ENCODE measurements at regions not wholly inside any gene's neighbourhood (a gene's known extent, or its start where the extent isn't known, plus 50 kb on each side); places are given as distances from the start of the nearest gene placed in this dataset.

DNA sequence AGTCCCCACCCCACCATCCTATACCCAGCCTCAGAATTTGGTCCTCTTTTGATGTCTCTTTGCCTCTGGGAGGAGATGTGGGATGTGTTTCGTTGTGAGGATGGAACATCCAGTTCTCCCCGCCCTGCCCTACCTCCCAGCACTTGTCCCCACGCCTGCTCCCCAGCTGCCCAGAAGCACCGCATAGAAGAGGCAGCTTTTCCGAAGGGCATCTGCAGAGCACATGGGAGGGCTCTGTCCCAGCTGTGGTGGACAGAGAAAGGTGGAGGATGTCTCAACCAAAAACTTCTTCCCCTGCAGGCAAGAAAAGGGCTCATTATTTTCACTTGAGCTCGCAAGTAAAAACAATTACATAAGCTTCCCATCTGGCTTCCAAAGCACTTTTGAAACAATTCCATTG is 302.6 kb downstream of the PCNX1 start:
- no peak for DNase-seq

DNA sequence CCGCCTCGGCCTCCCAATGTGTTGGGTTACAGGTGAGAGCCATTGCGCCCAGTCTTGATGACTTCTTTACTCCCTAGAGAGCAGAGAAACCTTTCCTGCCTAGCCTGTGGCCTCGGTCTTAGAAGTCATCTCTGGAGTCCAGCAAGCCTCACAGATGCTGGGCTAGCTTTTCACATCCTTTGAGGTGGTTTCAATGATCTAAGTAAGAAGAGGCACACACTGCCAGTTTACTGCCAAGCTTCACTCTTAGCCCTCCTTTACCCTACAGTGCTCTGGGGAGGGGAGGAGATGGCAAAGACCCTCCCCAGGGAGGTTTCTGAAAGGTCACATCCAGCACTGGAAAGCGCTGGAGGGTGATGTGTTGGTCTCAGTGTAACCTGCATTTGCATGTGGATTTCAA is 304.8 kb downstream of the PCNX1 start:
- DNase-seq = no peak
- TF ChIP-seq POLR2A (IDR thresholded peaks at IDR 0.05; ENCODE audit: low read length) (no peak), GATA1 (IDR thresholded peaks at IDR 0.05; ENCODE audit: low read depth, low read length) (no peak)

More for the DNA sequence above, 302.6 kb downstream of the PCNX1 start:
- TF ChIP-seq POLR2A (IDR thresholded peaks at IDR 0.05; ENCODE audit: low read length) (no peak), GATA1 (IDR thresholded peaks at IDR 0.05; ENCODE audit: low read depth, low read length) (no peak)

DNA sequence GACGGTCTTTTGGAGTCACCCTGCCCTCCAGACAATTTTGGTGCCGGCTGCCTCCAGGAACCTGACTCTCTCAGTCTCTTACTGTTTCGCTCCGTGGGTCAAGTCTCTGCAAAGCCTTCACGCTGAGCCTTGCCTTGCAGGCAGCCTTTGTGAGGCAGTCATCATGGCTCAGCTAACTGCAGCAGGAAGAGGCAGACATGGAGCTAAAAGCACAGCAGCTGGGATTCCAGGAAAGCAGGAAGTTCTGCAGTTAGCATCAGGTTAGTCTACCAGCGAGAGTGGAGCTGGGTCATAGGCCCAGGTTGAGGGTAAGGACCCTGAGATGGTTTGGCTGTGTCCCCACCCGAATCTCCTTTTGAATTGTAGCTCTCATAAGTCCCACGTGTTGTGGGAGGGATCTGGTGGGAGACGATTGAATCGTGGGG is 305.4 kb downstream of the PCNX1 start:
- no peak for TF ChIP-seq POLR2A (IDR thresholded peaks at IDR 0.05; ENCODE audit: low read length)
- no peak for TF ChIP-seq GATA1 (IDR thresholded peaks at IDR 0.05; ENCODE audit: low read depth, low read length)

DNA sequence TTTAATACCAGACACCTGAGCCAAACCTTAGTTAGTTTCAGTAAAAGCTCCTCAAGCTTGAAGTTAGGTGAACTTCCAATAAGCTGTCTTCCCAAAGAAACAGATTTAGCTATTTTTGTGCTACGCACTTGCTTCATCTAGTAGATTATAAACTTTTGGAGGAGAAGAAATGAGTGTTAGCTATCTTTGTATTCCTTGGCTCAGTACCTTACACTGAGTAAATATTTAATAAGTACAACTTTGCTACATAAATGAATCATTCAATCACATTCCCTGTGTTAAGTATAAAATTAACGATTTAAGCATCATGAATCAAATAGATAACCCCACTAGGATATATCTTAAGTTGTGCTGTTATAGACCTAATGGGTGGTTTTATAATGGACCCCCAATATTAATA is 307.0 kb downstream of the PCNX1 start:
- no peak for TF ChIP-seq POLR2A (IDR thresholded peaks at IDR 0.05; ENCODE audit: low read length)
- TF ChIP-seq GATA1 (IDR thresholded peaks at IDR 0.05; ENCODE audit: low read depth, low read length) = no peak
- no peak for DNase-seq

More for the DNA sequence above, 305.4 kb downstream of the PCNX1 start:
- DNase-seq = no peak

DNA sequence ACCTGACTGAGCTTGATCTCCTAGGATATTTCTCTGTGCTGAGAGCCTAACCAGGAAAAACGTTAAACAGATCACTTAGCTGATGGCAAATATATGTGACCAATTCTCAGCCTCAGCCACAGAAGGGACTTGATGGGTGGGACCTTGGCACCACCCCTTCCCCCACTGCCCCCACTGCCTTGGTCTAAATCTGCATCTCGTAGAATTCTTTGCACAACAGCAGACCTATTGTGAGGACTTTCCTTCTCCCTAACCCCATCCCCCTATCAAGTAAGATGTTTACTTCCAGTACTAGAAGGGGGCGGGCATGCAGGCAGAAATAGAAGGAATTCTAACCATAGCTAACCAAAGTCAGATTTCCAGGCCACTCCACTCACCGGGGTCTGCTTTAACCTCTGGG is 313.2 kb downstream of the PCNX1 start:
- TF ChIP-seq GATA1 (IDR thresholded peaks at IDR 0.05; ENCODE audit: low read depth, low read length) = no peak
- no peak for TF ChIP-seq POLR2A (IDR thresholded peaks at IDR 0.05; ENCODE audit: low read length)
- DNase-seq = no peak

DNA sequence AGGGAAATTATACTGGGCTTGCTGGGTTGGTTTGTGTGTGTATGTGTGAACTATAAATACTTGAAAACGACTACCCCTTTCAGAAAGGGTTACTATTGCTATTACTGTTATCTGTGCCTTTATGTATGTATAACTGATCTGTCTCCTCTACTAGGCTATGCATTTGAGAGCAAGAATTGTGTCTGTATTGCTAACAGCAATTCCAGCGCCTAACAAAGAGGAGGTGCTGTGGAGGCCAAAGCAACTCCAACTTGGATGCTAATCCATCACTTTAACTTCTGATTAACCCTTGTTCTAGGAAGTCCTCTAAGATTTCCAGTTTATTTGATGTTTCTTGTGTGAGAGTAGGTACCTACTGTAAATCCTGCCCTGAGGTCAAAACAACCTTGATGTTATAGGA is 313.9 kb downstream of the PCNX1 start:
- DNase-seq = no peak
- TF ChIP-seq POLR2A (IDR thresholded peaks at IDR 0.05; ENCODE audit: low read length) (no peak), GATA1 (IDR thresholded peaks at IDR 0.05; ENCODE audit: low read depth, low read length) (no peak)

DNA sequence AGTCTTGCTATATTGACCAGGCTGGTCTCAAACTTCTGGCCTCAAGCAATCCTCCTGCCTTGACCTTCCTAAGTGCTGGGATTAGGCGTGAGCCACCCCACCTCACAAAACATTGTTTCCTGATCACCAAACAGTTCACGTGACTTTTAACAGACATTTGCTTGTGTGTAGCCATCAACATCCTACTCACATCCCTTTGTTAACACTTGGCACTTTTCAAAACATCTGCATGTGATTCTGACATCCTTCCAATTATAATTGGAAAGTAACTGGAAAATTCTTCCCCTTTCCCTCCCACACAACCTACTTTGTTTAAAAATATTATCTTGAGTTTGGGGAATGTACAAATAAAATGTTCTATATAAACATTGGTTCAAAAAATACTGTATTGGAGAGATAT is 317.9 kb downstream of the PCNX1 start:
- TF ChIP-seq POLR2A (IDR thresholded peaks at IDR 0.05; ENCODE audit: low read length) (no peak), GATA1 (IDR thresholded peaks at IDR 0.05; ENCODE audit: low read depth, low read length) (no peak)
- no peak for DNase-seq

DNA sequence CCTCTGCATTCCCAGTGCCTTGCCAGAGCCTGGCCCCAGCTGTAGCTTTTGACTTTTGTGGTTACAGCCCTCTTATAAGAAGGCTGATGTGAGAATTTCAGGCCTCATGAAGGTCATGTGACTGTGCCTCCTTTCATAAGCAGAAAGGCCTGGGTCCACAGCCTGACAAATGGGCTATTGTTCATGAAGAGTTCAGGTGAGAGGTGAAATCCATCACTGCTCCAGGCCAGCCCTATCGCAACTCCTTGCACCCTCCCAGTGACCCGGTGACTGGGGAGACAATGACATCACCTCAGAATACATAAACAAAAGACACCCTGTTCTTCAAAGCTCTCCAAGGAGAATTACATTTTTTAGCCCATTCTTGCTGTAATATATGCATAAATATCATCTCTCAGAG is 321.5 kb downstream of the PCNX1 start:
- no peak for DNase-seq
- TF ChIP-seq POLR2A (IDR thresholded peaks at IDR 0.05; ENCODE audit: low read length) (no peak), GATA1 (IDR thresholded peaks at IDR 0.05; ENCODE audit: low read depth, low read length) (no peak)

DNA sequence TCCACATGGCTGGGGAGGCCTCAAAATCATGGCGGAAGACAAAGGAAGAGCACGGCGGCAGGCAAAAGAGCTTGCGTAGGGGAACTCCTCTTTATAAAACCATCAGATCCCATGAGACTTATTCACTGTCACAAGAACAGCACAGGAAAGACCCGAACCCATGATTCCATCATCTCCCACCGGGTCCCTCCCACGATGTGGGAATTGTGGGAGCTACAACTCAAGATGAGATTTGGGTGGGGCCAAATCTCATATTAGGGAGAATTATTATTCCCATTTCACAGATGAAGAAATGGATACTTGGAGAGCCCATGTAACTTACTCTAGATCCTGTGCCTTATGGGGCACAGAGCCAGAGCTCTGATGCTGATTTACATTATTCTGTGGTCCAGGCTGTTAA is 322.6 kb downstream of the PCNX1 start:
- no peak for DNase-seq
- TF ChIP-seq GATA1 (IDR thresholded peaks at IDR 0.05; ENCODE audit: low read depth, low read length) (no peak), POLR2A (IDR thresholded peaks at IDR 0.05; ENCODE audit: low read length) (no peak)

DNA sequence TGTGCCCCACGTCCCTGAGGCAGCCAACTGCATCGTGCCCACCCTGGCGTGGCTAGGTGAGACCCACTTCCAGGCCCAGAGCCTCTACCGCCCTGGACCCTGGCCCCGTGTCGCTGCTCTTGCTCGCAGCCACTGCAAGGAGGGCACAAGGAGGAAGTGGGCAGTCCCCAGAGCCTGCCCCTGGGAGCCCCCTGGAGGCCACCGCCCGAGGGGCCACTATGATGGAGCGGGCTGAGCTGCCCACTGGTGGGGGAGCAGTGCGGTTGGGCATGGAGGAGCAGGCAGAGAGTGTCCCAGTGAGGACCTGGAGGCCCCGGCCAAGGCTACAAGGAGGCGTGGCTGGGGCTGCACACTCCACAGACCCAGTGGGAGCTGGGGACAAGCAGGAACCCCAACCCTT is 323.6 kb downstream of the PCNX1 start:
- no peak for TF ChIP-seq POLR2A (IDR thresholded peaks at IDR 0.05; ENCODE audit: low read length)
- no peak for TF ChIP-seq GATA1 (IDR thresholded peaks at IDR 0.05; ENCODE audit: low read depth, low read length)
- DNase-seq = no peak

DNA sequence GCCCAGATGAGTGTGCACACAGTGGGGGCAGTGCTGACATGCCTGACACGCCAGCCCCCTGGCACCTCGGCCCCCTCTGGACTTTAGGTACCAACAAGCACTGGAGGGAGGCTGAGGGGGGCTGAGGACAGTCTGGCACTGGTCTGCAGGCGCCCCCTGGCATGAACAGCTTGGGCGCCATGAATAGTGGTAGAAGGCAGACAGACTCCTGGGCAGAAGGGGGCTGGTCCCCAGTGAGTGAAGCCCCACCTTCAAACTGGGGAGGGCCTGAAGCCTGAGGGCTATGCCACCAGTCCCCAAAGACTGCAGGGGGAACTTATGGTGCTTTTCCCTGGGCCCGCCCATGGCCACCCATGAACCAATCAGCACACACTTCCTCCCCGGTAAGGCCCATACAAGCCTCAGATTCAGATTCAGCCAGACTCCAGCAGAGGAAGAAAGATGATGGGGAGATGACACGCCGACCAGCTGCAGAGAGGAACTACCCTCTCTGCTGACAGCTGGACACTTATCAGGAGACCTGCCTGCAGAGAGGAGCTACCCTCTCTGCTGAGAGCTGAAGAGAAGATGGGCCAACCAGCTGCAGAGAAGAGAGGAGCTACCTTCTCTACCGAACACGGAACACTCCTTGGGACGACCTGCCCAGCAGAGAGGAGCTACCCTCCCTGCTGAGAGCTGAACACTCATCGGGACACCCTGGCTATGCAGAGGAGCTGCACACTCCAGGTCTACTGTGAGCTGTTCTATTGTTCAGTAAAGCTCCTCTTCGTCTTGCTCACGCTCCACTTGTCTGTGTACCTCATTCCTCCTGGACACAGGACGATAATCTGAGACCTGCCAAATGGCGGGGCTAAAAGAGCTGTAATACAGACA is 324.5 kb downstream of the PCNX1 start:
- DNase-seq = no peak
- TF ChIP-seq POLR2A (IDR thresholded peaks at IDR 0.05; ENCODE audit: low read length) = no peak
- TF ChIP-seq GATA1 (IDR thresholded peaks at IDR 0.05; ENCODE audit: low read depth, low read length) = no peak

DNA sequence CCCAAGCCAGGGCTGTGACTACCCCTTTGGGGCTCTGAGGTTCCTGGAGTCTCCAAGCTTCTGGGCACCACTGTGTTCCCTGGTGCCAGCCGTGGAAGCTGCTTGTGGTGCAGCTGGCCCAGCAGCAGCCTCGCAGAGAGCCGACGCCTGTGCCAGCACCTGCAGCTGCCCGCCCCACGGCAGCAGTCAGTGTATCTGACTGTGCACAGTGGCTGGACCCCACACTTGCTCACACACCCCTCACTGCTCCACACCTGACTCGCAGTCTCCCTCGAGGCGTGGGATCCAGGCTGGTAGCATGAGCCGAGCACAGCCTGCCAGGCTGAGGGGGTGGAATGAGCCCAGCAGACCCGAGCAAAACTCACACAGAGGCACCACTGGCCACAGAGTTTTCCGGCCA is 325.2 kb downstream of the PCNX1 start:
- no peak for DNase-seq
- TF ChIP-seq POLR2A (IDR thresholded peaks at IDR 0.05; ENCODE audit: low read length) (no peak), GATA1 (IDR thresholded peaks at IDR 0.05; ENCODE audit: low read depth, low read length) (no peak)

DNA sequence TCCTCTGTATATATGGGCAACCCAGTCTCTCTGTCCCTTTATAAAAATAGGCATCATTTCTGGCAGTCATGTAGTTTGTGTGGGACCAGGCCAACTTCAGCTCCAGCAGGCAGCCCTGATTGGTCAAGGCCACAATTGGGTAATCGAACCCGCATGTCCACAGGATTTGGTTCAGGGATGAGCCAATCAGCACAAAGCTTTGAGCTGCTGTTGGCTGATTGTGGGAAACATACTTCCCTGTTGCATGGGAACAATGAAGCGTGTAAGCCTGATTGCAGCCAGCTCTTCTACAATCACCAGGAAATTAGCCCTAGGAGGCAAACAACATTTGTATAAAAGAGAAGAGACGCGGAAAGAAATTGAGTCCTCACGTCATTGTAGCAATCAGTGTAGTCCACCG is 328.6 kb downstream of the PCNX1 start:
- DNase-seq = no peak
- TF ChIP-seq POLR2A (IDR thresholded peaks at IDR 0.05; ENCODE audit: low read length) = no peak
- TF ChIP-seq GATA1 (IDR thresholded peaks at IDR 0.05; ENCODE audit: low read depth, low read length) = no peak

DNA sequence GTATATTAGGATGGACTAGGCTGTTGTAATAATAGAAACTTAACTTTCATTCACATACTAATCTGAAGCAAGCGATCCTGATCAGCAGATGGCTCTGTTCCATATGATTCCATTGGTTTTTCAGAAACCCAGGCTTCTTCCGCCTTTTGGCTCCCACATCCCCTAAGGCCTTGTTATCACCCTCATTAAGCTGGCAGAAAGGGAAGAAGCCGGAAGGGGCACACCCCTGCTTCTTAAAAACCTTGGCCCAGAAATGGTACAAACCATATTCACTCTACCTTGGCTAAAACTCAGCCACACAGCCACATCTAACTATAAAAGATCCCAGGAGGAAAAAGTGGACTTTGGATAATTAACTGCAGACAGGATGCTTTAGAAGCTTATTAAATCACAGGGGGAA is 329.2 kb downstream of the PCNX1 start:
- TF ChIP-seq GATA1 (IDR thresholded peaks at IDR 0.05; ENCODE audit: low read depth, low read length) = no peak
- no peak for DNase-seq

DNA sequence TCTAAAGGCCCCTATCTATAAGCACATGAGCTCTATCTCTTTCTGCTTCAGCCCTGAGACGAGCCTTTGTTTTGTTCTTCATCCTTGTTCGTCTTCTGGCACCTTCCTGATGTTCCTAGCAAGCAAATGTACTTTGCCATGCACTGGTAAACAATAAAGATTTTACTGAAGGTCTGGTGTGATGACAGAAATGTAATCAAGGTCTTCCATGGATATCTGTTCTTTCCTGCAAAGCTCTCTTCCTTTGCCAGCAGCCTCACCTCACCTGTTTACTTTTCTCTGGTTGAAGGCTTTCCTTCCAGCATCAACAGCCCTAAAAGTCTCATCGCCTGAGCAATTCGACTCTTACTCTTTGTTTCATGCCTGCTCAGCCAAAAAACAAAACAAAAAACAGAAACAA is 330.3 kb downstream of the PCNX1 start:
- DNase-seq = no peak
- no peak for TF ChIP-seq POLR2A (IDR thresholded peaks at IDR 0.05; ENCODE audit: low read length)
- no peak for TF ChIP-seq GATA1 (IDR thresholded peaks at IDR 0.05; ENCODE audit: low read depth, low read length)

Measured in erythroblast (primary cell).